Ovary (tissue), 3 donors: ENCODE measurements at regions not wholly inside any gene's neighbourhood (a gene's known extent, or its start where the extent isn't known, plus 50 kb on each side); places are given as distances from the start of the nearest gene placed in this dataset.

Source experiments
- CTCF ChIP-seq, 3 donors: fragments of 450-650 bp in 2 of 3; fragments of 200-600 bp in 1 of 3; IDR thresholded peaks; one replicate each; pipeline versions ENCODE4 v1.5.1 to v1.8.0; 2016 to 2022; ENCODE audit warnings: antibody characterized with exemption in 3 of 3, mild to moderate bottlenecking in 1 of 3
- EP300 ChIP-seq: sonication (generic); formaldehyde crosslinking; IDR thresholded peaks from one replicate; pipeline ENCODE4 v1.6.1; 2017; ENCODE audit warnings: antibody characterized with exemption
- POLR2A ChIP-seq: fragments of 450-650 bp; IDR thresholded peaks from one replicate; pipeline ENCODE4 v1.6.1; 2017; ENCODE audit warnings: antibody characterized with exemption, mild to moderate bottlenecking, moderate library complexity
- donor health status: DM: no; HTN: no; CAD: no.

GRCh38 chr9:33718987-33719386 lies 76.4 kb upstream of the PRSS3 start:
- no peak for TF ChIP-seq POLR2A
- TF ChIP-seq CTCF (IDR thresholded peaks at IDR 0.05), result no peak
- no peak for TF ChIP-seq EP300
